ENCODE measurements at regions not wholly inside any gene's neighbourhood (a gene's known extent, or its start where the extent isn't known, plus 50 kb on each side); places are given as distances from the start of the nearest gene placed in this dataset.
"Not testable (repeated sequence)": the region's sequence is repeated elsewhere in the genome, so short reads cannot be mapped to it uniquely, and the experiment has no call there.

DNA sequence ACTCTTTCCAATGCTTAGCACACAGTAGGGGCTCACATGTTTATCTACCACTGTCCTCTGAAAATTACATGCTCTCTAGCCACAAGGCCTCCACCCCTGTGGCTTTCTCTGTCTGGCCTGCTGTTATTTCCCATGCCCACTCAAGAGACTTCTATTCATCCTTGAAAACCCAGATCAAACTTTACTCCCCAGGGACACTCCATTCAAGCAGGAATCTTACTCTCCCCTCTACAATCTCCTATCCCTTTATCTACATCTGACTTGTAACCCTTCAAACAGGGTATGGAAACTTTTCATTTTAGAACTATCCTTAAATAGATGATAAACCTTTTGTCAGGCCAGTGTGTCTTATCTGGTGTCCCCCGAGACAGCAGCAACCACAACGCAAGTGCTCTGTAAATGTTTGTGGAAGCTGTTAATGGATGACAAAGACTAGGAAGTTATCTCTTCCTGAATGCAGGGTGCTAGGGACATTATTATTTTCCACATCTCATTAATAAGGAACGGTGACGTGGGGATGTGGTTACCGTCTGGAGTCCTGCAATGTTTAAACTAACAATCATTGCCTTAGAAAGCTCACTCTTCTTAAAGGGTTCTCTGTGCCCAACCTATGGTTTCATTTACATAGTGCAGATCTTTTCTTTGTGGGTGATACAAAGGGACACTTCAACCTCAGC, 322.3 kb downstream of the ARRDC4 start:
- Histone ChIP-seq H3K4me3 (no peak overlapping the region), H3K9me3 (ENCODE audit: low read depth, low read length) (no peaks in the 10 kb centered on the region), H3K9ac (ENCODE audit: insufficient read length) (no peak overlapping the region), H3K36me3 (ENCODE audit: insufficient read depth, low read length) (no peaks in the 10 kb centered on the region), H3K27ac (no peak overlapping the region)
- TF ChIP-seq POLR2AphosphoS5 (IDR thresholded peaks at IDR 0.05; ENCODE audit: borderline replicate concordance, low read depth, low read length): no peak
- TF ChIP-seq EZH2 (IDR thresholded peaks at IDR 0.05): no peak
- no peak for TF ChIP-seq FOXP2 (optimal IDR thresholded peaks at IDR 0.05; ENCODE audit: control extremely low read depth, extremely low read length, insufficient read depth)
- DNase-seq (ENCODE audit: low read depth, low spot score): no peak

DNA sequence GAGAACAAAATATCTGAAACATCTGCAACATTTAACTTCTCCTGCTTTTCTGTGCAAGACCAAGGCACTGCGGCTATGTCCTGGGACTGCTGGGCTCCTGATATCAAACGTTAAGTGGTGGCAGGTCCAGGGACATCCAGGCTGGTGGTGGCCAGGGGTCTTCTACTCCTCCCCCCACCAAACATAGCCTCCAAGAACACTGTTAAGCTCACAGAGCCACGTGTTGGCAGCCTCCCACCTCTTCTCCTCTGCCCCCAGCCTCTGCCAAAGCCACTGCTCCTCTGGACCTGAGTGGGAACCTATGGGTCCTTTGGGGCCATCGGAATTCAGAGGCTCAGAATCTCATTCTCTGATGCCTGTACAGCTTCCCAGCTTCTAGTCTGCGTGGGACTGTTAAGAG, 325.7 kb downstream of the ARRDC4 start:
- TF ChIP-seq FOXP2 (optimal IDR thresholded peaks at IDR 0.05; ENCODE audit: control extremely low read depth, extremely low read length, insufficient read depth): no peak
- TF ChIP-seq POLR2AphosphoS5 (IDR thresholded peaks at IDR 0.05; ENCODE audit: borderline replicate concordance, low read depth, low read length): no peak
- no peak for TF ChIP-seq EZH2 (IDR thresholded peaks at IDR 0.05)
- Histone ChIP-seq H3K9ac (ENCODE audit: insufficient read length) (no peak overlapping the region), H3K36me3 (ENCODE audit: insufficient read depth, low read length) (no peaks in the 10 kb centered on the region), H3K27ac (no peak overlapping the region), H3K9me3 (ENCODE audit: low read depth, low read length) (no peaks in the 10 kb centered on the region), H3K4me3 (no peak overlapping the region)
- no peak for DNase-seq (ENCODE audit: low read depth, low spot score)

DNA sequence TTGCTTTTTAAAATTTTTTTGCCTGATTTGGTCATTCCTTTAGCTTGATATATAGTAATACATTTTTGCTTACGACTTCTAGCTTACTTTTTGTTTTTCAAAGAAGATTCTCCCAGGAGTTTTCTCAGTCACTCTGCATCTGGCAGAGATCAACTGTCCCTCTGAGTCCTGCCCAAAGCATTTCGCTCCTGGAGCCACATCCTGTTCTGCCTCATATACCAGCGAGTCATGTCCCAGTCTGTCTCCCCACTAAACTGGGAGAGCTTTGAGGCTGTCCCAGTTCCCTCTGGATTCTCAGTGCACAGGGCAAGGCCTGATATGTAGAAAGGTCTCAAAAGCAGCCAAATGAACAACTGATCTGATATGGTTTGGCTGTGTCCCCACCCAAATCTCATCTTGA, 326.3 kb downstream of the ARRDC4 start:
- no peak for DNase-seq (ENCODE audit: low read depth, low spot score)
- H3K27ac ChIP-seq: no peak overlapping the region

DNA sequence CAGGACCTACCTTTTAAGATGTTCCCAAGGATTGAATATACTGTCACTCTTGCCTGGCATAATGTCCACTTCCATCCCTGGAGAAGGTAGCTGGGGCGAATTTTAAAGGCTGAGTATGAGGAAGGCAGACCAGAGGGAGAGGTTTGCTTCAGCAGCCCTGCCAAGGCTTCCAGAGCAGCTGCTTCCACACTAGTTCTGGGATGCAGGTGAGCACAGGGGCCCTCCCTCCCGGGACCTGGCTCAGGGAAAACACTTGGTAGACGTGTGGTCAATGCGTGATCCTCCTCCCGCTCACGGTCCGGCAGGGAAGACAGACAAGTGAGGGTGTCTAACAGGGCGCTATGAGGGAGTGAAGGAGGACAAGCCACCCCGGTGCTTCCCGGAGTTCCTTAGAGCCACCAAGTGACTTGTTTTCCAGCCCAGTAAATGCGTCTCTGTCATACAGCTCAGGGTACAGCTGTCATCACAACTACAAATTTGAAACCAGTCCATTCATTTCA, 327.6 kb downstream of the ARRDC4 start:
- Histone ChIP-seq H3K4me3 (no peak overlapping the region), H3K9ac (ENCODE audit: insufficient read length) (no peak overlapping the region), H3K27ac (no peak overlapping the region), H3K9me3 (ENCODE audit: low read depth, low read length) (no peaks in the 10 kb centered on the region), H3K36me3 (ENCODE audit: insufficient read depth, low read length) (no peaks in the 10 kb centered on the region)
- DNase-seq (ENCODE audit: low read depth, low spot score): no peak
- TF ChIP-seq FOXP2 (optimal IDR thresholded peaks at IDR 0.05; ENCODE audit: control extremely low read depth, extremely low read length, insufficient read depth): no peak
- TF ChIP-seq POLR2AphosphoS5 (IDR thresholded peaks at IDR 0.05; ENCODE audit: borderline replicate concordance, low read depth, low read length): no peak
- TF ChIP-seq EZH2 (IDR thresholded peaks at IDR 0.05): no peak

More for the DNA sequence above, 326.3 kb downstream of the ARRDC4 start:
- TF ChIP-seq FOXP2 (optimal IDR thresholded peaks at IDR 0.05; ENCODE audit: control extremely low read depth, extremely low read length, insufficient read depth) (no peak), EZH2 (IDR thresholded peaks at IDR 0.05) (no peak), POLR2AphosphoS5 (IDR thresholded peaks at IDR 0.05; ENCODE audit: borderline replicate concordance, low read depth, low read length) (no peak)
- Histone ChIP-seq H3K4me3 (no peak overlapping the region), H3K36me3 (ENCODE audit: insufficient read depth, low read length) (no peaks in the 10 kb centered on the region), H3K9me3 (ENCODE audit: low read depth, low read length) (no peaks in the 10 kb centered on the region), H3K9ac (ENCODE audit: insufficient read length) (no peak overlapping the region)

DNA sequence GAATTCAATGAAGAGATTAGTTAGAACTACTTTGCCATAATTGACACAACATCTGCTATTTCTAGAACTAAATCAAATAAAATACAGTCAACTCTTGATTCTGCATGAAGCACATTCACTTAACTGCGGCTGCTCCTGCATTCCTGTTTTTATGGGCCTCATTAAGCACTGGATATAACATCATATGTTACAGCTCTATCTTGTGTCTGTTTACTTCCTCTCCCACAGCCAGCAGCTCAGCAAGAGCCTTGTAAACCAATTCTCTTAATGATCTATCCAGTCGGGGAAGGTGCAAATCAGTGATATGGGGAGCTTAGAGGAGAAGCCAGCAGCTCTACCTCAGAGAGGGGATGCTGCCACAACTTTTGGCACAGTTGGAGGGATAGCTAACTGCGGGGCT, 329.2 kb downstream of the ARRDC4 start:
- Histone ChIP-seq H3K4me3 (no peak overlapping the region), H3K9me3 (ENCODE audit: low read depth, low read length) (no peaks in the 10 kb centered on the region), H3K27ac (no peak overlapping the region), H3K36me3 (ENCODE audit: insufficient read depth, low read length) (no peaks in the 10 kb centered on the region), H3K9ac (ENCODE audit: insufficient read length) (no peak overlapping the region)
- no peak for TF ChIP-seq POLR2AphosphoS5 (IDR thresholded peaks at IDR 0.05; ENCODE audit: borderline replicate concordance, low read depth, low read length)
- no peak for TF ChIP-seq EZH2 (IDR thresholded peaks at IDR 0.05)
- TF ChIP-seq FOXP2 (optimal IDR thresholded peaks at IDR 0.05; ENCODE audit: control extremely low read depth, extremely low read length, insufficient read depth): no peak
- DNase-seq (ENCODE audit: low read depth, low spot score): no peak

DNA sequence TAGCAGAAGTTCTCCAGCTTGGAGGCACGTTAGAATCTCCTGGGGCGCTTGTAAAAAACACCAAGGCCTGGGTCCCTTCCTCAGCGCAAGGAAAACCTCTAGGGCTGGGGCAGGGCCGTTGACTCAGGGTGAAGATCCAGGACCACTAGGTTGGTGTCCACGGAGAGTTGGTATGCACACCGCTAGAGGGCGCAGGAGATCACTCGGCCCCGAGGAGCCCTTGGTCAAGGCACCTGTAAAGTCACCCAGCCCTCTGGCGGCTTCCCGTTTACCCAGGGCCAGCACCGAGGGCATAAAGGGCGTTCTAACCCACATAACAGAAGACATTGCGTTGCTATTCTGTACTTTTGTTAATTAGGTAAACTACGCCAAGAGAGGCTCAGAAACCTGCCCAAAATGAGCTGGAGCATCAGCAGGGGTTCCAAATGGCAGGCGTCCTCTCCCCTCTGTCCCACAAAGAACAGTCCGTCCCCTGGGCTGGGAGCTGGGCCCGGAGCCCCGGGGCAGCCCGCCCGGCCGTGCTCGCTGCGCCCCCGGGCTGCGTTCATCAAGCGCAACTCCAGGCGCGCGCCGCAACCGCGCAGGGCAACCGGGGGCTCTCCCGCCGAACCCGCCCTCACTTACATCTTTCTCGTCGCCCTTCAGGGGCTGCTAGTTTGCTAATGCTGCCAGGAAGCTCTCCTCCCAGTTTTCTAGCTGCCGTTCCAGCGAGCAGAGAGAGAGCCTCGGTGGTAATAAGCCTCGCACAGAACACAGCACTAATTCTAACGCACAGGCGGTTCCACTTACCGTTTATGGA, 332.1 kb downstream of the ARRDC4 start:
- H3K9me3 ChIP-seq (ENCODE audit: low read depth, low read length): no peaks in the 10 kb centered on the region
- peak; percentile 59 for TF ChIP-seq EZH2 (IDR thresholded peaks at IDR 0.05)
- no peak for TF ChIP-seq FOXP2 (optimal IDR thresholded peaks at IDR 0.05; ENCODE audit: control extremely low read depth, extremely low read length, insufficient read depth)
- no peaks in the 10 kb centered on the region for H3K36me3 ChIP-seq (ENCODE audit: insufficient read depth, low read length)
- H3K27ac ChIP-seq: no peak overlapping the region
- no peak overlapping the region for H3K9ac ChIP-seq (ENCODE audit: insufficient read length)
- H3K4me3 ChIP-seq: no peak overlapping the region
- DNase-seq (ENCODE audit: low read depth, low spot score): no peak

DNA sequence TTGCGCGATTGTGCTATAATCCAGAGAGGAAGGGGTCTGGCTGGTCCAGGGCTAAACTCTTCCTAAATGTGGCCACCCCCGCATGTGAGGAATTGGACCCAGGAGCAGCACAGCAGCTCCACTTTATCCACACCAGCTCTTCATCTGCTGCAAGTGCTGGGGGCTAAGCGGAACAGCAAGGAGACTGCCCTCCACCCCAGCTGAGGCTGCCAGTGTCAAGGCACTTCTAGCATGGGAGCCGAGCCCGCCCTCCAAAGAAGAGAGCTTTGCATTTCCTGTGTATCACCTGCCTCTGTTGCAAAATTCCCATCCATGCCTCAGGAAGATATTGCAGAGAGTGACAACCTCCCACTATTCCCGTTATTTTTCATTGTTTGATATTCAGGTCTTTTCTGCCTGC, 333.6 kb downstream of the ARRDC4 start:
- H3K27ac ChIP-seq: no peak overlapping the region
- no peaks in the 10 kb centered on the region for H3K36me3 ChIP-seq (ENCODE audit: insufficient read depth, low read length)
- no peaks in the 10 kb centered on the region for H3K9me3 ChIP-seq (ENCODE audit: low read depth, low read length)
- DNase-seq (ENCODE audit: low read depth, low spot score): no peak
- H3K9ac ChIP-seq (ENCODE audit: insufficient read length): no peak overlapping the region
- no peak overlapping the region for H3K4me3 ChIP-seq
- TF ChIP-seq FOXP2 (optimal IDR thresholded peaks at IDR 0.05; ENCODE audit: control extremely low read depth, extremely low read length, insufficient read depth): no peak
- no peak for TF ChIP-seq POLR2AphosphoS5 (IDR thresholded peaks at IDR 0.05; ENCODE audit: borderline replicate concordance, low read depth, low read length)
- no peak for TF ChIP-seq EZH2 (IDR thresholded peaks at IDR 0.05)

DNA sequence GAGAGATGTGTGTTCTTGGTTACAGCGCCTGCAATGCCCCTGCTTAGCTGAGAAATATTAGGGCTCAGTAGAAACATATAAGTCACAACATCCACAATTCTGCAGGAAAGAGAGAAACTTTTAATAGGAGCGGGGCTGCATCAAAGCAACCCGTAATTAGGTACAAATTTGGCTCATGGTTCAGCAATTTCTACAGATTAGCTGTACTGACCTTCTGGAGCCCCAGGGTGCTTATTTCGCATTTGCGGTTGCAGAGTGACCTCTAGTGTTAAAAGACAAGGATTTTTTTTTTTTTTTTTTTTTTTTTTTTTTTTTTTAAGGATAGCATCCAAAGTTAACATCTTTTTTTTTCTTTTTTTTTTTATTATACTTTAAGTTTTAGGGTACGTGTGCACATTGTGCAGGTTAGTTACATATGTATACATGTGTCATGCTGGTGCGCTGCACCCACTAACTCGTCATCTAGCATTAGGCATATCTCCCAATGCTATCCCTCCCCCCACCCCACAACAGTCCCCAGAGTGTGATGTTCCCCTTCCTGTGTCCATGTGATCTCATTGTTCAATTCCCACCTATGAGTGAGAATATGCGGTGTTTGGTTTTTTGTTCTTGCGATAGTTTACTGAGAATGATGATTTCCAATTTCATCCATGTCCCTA, 334.7 kb downstream of the ARRDC4 start:
- not testable (repeated sequence) for H3K36me3 ChIP-seq (ENCODE audit: insufficient read depth, low read length); H3K9me3 ChIP-seq (ENCODE audit: low read depth, low read length); H3K9ac ChIP-seq (ENCODE audit: insufficient read length); H3K27ac ChIP-seq; H3K4me3 ChIP-seq; DNase-seq (ENCODE audit: low read depth, low spot score)
